Astrocyte (in vitro differentiated cells and primary cell): ENCODE measurements at regions not wholly inside any gene's neighbourhood (a gene's known extent, or its start where the extent isn't known, plus 50 kb on each side); places are given as distances from the start of the nearest gene placed in this dataset.

Experiments
- DNase-seq: peaks from one replicate; pipeline ENCODE4 v3.0.0-alpha.2; 2010; ENCODE audit warnings: low read depth
- FAIRE-seq: peaks from 2 replicates; lab custom pipeline; 2011; peaks lifted over from hg19 to GRCh38; lab: Jason Lieb, UNC
- H2AFZ ChIP-seq: 2 replicates; pipeline ENCODE4 v1.6.0; 2012; ENCODE audit warnings: low read depth, low read length, inconsistent platforms
- H3K27ac ChIP-seq: 2 replicates; pipeline ENCODE4 v1.5.1; 2011; ENCODE audit warnings: low read depth, low read length, inconsistent platforms
- H3K27me3 ChIP-seq: 2 replicates; pipeline ENCODE4 v1.6.0; 2011; ENCODE audit warnings: low read length, inconsistent platforms; ENCODE audit not compliant: insufficient read depth
- H3K36me3 ChIP-seq: 2 replicates; pipeline ENCODE4 v1.5.1; 2011; ENCODE audit warnings: low read length, inconsistent platforms; ENCODE audit not compliant: insufficient read depth
- H3K4me1 ChIP-seq: 2 replicates; pipeline ENCODE4 v1.5.1; 2011; ENCODE audit warnings: low read length, inconsistent platforms; ENCODE audit not compliant: insufficient read depth
- H3K4me2 ChIP-seq: 2 replicates; pipeline ENCODE4 v1.6.0; 2012; ENCODE audit warnings: low read length, inconsistent platforms
- H3K4me3 ChIP-seq: 2 replicates; pipeline ENCODE4 v1.5.1; 2011; ENCODE audit warnings: low read depth, mild to moderate bottlenecking, low read length, inconsistent platforms; ENCODE audit not compliant: insufficient read depth
- H3K79me2 ChIP-seq: 2 replicates; pipeline ENCODE4 v1.6.0; 2012; ENCODE audit warnings: mild to moderate bottlenecking, low read length, inconsistent platforms; ENCODE audit not compliant: insufficient read depth
- H3K9ac ChIP-seq: 2 replicates; pipeline ENCODE4 v1.6.0; 2012; ENCODE audit warnings: mild to moderate bottlenecking, low read length, inconsistent platforms
- H3K9me3 ChIP-seq: 2 replicates; pipeline ENCODE4 v1.5.1; 2012; ENCODE audit warnings: low read depth, mild to moderate bottlenecking, low read length, inconsistent platforms; ENCODE audit not compliant: insufficient read depth
- H4K20me1 ChIP-seq: 2 replicates; pipeline ENCODE4 v1.6.0; 2012; ENCODE audit warnings: low read length, inconsistent platforms; ENCODE audit not compliant: insufficient read depth
- H3K27ac Mint-ChIP-seq: one replicate; pipeline ENCODE4 v1.8.0; 2021; ENCODE audit warnings: mild to moderate bottlenecking, mixed read lengths; ENCODE audit not compliant: unreplicated experiment
- H3K27me3 Mint-ChIP-seq: one replicate; pipeline ENCODE4 v1.8.0; 2021; ENCODE audit warnings: low read depth, mixed read lengths; ENCODE audit not compliant: unreplicated experiment
- H3K36me3 Mint-ChIP-seq: one replicate; pipeline ENCODE4 v1.8.0; 2021; ENCODE audit warnings: low read depth, mixed read lengths; ENCODE audit not compliant: unreplicated experiment
- H3K4me1 Mint-ChIP-seq: one replicate; pipeline ENCODE4 v1.8.0; 2021; ENCODE audit warnings: low read depth, mixed read lengths; ENCODE audit not compliant: unreplicated experiment
- H3K4me3 Mint-ChIP-seq: one replicate; pipeline ENCODE4 v1.8.0; 2021; ENCODE audit warnings: mild to moderate bottlenecking, moderate library complexity, mixed read lengths; ENCODE audit not compliant: unreplicated experiment
- H3K9me3 Mint-ChIP-seq: one replicate; pipeline ENCODE4 v1.8.0; 2021; ENCODE audit warnings: mild to moderate bottlenecking, mixed read lengths; ENCODE audit not compliant: unreplicated experiment
- CTCF ChIP-seq: IDR thresholded peaks from 2 replicates; pipeline ENCODE4 v1.5.1; 2011; ENCODE audit warnings: low read depth, mild to moderate bottlenecking, inconsistent platforms, low read length, moderate library complexity; ENCODE audit not compliant: insufficient read depth
- EZH2 ChIP-seq: IDR thresholded peaks from 2 replicates; pipeline ENCODE4 v1.6.1; 2012; ENCODE audit warnings: mild to moderate bottlenecking, low read length, inconsistent platforms; ENCODE audit not compliant: insufficient read depth

- Mint-ChIP-seq H3K27me3 (no peaks in the 10 kb centered on the region), H3K4me1 (peaks cover 14% of the 10 kb centered on the region), H3K9me3 (no peaks in the 10 kb centered on the region), H3K36me3 (peaks cover 38% of the 10 kb centered on the region), H3K27ac (no peak overlapping the region), H3K4me3 (peak overlapping the region; percentile 30)
- Histone ChIP-seq H3K9ac (no peak overlapping the region), H3K4me3 (no peak overlapping the region), H3K4me2 (no peak overlapping the region), H3K36me3 (no peaks in the 10 kb centered on the region), H3K4me1 (no peaks in the 10 kb centered on the region), H3K27ac (no peak overlapping the region), H3K79me2 (no peaks in the 10 kb centered on the region), H3K27me3 (no peaks in the 10 kb centered on the region), H4K20me1 (no peaks in the 10 kb centered on the region), H3K9me3 (no peaks in the 10 kb centered on the region), H2AFZ (no peak overlapping the region)
- no peak for TF ChIP-seq CTCF
- no peak for TF ChIP-seq EZH2
- FAIRE-seq (no peak), DNase-seq (no peak)
Measured at GRCh38 chr3:44011680-44012079, 230.0 kb upstream of the TOPAZ1 start.

- H4K20me1 ChIP-seq, result no peaks in the 10 kb centered on the region
- no peaks in the 10 kb centered on the region for H3K36me3 ChIP-seq
- no peak for TF ChIP-seq EZH2
- TF ChIP-seq CTCF, result no peak
- H3K79me2 ChIP-seq, result no peaks in the 10 kb centered on the region
- H3K27me3 ChIP-seq, result no peaks in the 10 kb centered on the region
- Mint-ChIP-seq H3K4me1 (peaks cover 19% of the 10 kb centered on the region), H3K9me3 (no peaks in the 10 kb centered on the region), H3K27me3 (no peaks in the 10 kb centered on the region), H3K36me3 (peaks cover 42% of the 10 kb centered on the region), H3K27ac (no peak overlapping the region), H3K4me3 (peak overlapping the region; percentile 30)
- no peak overlapping the region for H3K4me3 ChIP-seq
- FAIRE-seq (no peak), DNase-seq (no peak)
- H2AFZ ChIP-seq, result no peak overlapping the region
- H3K4me1 ChIP-seq, result no peaks in the 10 kb centered on the region
- H3K9ac ChIP-seq, result no peak overlapping the region
- H3K9me3 ChIP-seq, result no peaks in the 10 kb centered on the region
- no peak overlapping the region for H3K27ac ChIP-seq
- no peak overlapping the region for H3K4me2 ChIP-seq
Measured at GRCh38 chr3:44012160-44012899, 229.4 kb upstream of the TOPAZ1 start.

GRCh38 chr3:44013967-44014366 lies 227.7 kb upstream of the TOPAZ1 start:
- Histone ChIP-seq H3K36me3 (no peaks in the 10 kb centered on the region), H3K4me2 (no peak overlapping the region), H3K9ac (no peak overlapping the region), H4K20me1 (no peaks in the 10 kb centered on the region), H3K79me2 (no peaks in the 10 kb centered on the region), H2AFZ (no peak overlapping the region), H3K9me3 (no peaks in the 10 kb centered on the region), H3K27ac (no peak overlapping the region), H3K4me3 (no peak overlapping the region), H3K27me3 (no peaks in the 10 kb centered on the region), H3K4me1 (no peaks in the 10 kb centered on the region)
- no peak for DNase-seq
- no peak for FAIRE-seq
- Mint-ChIP-seq H3K36me3 (peaks cover 43% of the 10 kb centered on the region), H3K4me1 (peaks cover 19% of the 10 kb centered on the region), H3K9me3 (no peaks in the 10 kb centered on the region), H3K4me3 (no peak overlapping the region), H3K27me3 (no peaks in the 10 kb centered on the region), H3K27ac (peak overlapping the region; percentile 20)
- TF ChIP-seq CTCF (no peak), EZH2 (no peak)
